Colonic mucosa (tissue), 4 donors: ENCODE measurements at regions not wholly inside any gene's neighbourhood (a gene's known extent, or its start where the extent isn't known, plus 50 kb on each side); places are given as distances from the start of the nearest gene placed in this dataset.

Experiments used
- DNase-seq: peaks from one replicate; pipeline ENCODE4 v3.0.0-alpha.2; 2020
- H3K27ac ChIP-seq: fragments of 200-600 bp; one replicate; pipeline ENCODE4 v1.8.0; 2021
- H3K27me3 ChIP-seq: fragments of 200-600 bp; one replicate; pipeline ENCODE4 v1.8.0; 2021
- H3K36me3 ChIP-seq: fragments of 200-600 bp; one replicate; pipeline ENCODE4 v1.8.0; 2021
- H3K4me1 ChIP-seq: fragments of 200-600 bp; one replicate; pipeline ENCODE4 v1.8.0; 2021; ENCODE audit warnings: mild to moderate bottlenecking
- H3K4me3 ChIP-seq: fragments of 200-600 bp; one replicate; pipeline ENCODE4 v1.8.0; 2021
- H3K9ac ChIP-seq, 2 donors: one replicate each; pipeline ENCODE4 v1.7.0; 2013; ENCODE audit warnings: control low read depth in 2 of 2, low read depth in 2 of 2, low read length in 2 of 2
- H3K9me3 ChIP-seq: fragments of 200-600 bp; one replicate; pipeline ENCODE4 v1.8.0; 2021
- intact Hi-C: fragments of 100-400 bp; cut with DNase I; formaldehyde crosslinking; loops from one replicate; pipeline ENCODE4 v1.14.1; 2022
- TF ChIP-seq, protein P1 (sequence below): fragments of 200-600 bp; IDR thresholded peaks from one replicate; pipeline ENCODE4 v1.8.0; 2022; ENCODE audit warnings: antibody characterized with exemption, mild to moderate bottlenecking
- donor health status: healthy.
- donor health status: DM: no; HTN: no; CAD: no.
- donor health status: DM: no; HTN: no; CAD: no.

DNA sequence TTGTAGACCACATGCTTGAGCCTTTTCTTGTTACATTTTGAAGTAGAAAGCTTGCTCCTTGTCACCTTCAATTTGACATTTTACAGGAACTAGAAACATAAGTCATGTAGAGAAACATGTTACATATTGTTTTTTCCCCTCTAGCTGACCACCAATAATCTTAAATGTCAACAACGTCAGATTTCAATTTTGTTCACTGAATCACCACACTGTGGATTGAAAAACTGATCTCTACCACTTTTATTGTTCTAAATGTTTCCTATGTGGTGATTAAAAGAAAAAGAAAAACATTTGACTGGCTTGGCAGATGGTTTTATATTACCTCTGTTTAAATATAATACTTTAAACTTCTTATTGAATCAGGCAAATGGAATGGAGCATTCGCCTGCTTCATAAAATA, 87.7 kb downstream of the DSEL start:
- Histone ChIP-seq H3K4me1 (no peaks in the 10 kb centered on the region), H3K9me3 (no peaks in the 10 kb centered on the region), H3K27ac (no peak overlapping the region), H3K27me3 (no peaks in the 10 kb centered on the region), H3K4me3 (no peak overlapping the region), H3K36me3 (no peaks in the 10 kb centered on the region), H3K9ac (no peak overlapping the region)
- no peak for DNase-seq
- intact Hi-C loops: no loop called here
- TF ChIP-seq, protein P1, sequence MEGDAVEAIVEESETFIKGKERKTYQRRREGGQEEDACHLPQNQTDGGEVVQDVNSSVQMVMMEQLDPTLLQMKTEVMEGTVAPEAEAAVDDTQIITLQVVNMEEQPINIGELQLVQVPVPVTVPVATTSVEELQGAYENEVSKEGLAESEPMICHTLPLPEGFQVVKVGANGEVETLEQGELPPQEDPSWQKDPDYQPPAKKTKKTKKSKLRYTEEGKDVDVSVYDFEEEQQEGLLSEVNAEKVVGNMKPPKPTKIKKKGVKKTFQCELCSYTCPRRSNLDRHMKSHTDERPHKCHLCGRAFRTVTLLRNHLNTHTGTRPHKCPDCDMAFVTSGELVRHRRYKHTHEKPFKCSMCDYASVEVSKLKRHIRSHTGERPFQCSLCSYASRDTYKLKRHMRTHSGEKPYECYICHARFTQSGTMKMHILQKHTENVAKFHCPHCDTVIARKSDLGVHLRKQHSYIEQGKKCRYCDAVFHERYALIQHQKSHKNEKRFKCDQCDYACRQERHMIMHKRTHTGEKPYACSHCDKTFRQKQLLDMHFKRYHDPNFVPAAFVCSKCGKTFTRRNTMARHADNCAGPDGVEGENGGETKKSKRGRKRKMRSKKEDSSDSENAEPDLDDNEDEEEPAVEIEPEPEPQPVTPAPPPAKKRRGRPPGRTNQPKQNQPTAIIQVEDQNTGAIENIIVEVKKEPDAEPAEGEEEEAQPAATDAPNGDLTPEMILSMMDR: no peak

DNA sequence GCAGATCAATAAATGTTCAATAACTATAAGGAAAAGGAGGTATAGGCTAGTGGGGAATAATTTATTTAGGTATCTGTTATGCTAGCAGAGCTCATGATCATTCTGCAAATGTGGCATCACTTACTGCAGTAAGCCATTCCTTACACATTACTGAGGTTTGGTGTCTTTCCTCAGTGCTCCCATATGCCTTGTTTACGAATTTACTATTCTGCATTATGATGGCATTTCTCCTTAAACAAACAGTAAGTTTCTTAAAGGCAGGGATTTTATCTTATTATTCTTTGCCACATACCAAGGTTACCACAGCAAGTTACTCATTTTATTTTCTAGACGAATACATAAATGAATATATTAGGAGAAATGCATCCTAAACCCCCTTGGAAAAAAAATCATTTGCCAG, 88.4 kb downstream of the DSEL start:
- Histone ChIP-seq H3K9ac (no peak overlapping the region), H3K27ac (no peak overlapping the region), H3K27me3 (no peaks in the 10 kb centered on the region), H3K36me3 (no peaks in the 10 kb centered on the region), H3K4me1 (no peaks in the 10 kb centered on the region), H3K4me3 (no peak overlapping the region), H3K9me3 (no peaks in the 10 kb centered on the region)
- TF ChIP-seq, protein P1: no peak
- intact Hi-C loops: no loop called here
- no peak for DNase-seq

DNA sequence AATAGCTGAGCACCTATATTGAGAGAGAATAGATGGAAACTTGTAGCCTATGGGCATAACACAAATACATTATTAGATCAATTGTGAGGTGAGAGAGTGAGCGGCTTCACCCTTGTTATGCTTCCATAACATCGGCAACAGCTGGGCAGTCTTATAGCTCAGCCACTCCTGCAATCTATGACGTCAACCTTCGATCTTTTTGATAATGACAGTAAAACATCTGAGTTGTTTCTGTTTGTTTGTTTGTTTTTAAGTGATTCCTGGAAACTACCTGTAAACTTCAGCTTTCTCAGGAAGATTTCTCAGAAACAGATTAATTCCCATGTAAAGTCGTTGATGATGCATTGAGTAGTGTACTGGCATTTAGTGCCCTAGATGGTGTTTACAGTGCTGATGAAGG, 90.0 kb downstream of the DSEL start:
- no peaks in the 10 kb centered on the region for H3K9me3 ChIP-seq
- DNase-seq: no peak
- no peaks in the 10 kb centered on the region for H3K36me3 ChIP-seq
- TF ChIP-seq, protein P1: no peak
- H3K4me3 ChIP-seq: no peak overlapping the region
- no peak overlapping the region for H3K9ac ChIP-seq
- no peak overlapping the region for H3K27ac ChIP-seq
- H3K27me3 ChIP-seq: no peaks in the 10 kb centered on the region
- intact Hi-C loops: no loop called here
- H3K4me1 ChIP-seq: no peaks in the 10 kb centered on the region

DNA sequence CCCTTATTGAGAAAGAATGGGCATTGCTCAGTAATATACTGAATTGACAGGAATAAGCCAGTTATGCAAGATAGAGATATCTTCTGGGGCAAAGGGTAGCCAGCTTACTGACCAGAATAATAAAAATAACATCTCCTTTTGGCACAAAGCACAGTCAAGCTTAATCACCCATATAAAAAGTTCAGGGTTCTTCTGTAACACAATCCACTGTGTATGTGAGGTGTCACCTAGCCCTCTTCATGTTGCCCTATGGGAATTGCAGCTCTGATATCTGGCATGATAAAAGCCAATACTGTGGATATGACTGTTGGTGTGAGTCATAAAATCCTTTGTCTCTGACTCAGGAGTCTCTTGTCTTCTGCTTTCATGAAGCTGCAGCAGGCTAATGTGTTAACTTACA, 90.8 kb downstream of the DSEL start:
- H3K9me3 ChIP-seq: no peaks in the 10 kb centered on the region
- H3K4me3 ChIP-seq: no peak overlapping the region
- no peak overlapping the region for H3K9ac ChIP-seq
- TF ChIP-seq, protein P1: no peak
- H3K36me3 ChIP-seq: no peaks in the 10 kb centered on the region
- no peaks in the 10 kb centered on the region for H3K4me1 ChIP-seq
- H3K27ac ChIP-seq: no peak overlapping the region
- no peaks in the 10 kb centered on the region for H3K27me3 ChIP-seq
- intact Hi-C loops: no loop called here
- no peak for DNase-seq

DNA sequence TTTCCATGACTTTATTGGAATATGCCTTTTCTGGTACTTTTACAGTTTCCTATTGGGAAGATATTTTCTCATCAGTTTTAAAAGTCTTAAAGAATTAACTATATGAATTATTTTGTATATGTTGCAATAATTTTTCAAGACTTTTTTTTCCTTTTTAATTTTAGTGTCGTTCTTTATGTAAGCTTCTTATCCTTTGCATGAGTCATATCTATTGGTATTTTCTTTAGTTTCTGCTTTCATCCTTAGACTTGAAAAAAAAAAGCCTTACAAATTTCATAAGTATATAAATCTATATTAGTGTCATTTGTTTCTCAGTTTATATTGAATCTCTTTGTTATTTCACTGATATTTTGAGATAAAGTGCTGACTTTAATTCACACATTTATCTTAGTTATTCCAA, 94.9 kb downstream of the DSEL start:
- intact Hi-C loops: no loop called here

More for the DNA sequence above, 94.9 kb downstream of the DSEL start:
- H3K36me3 ChIP-seq: no peaks in the 10 kb centered on the region
- H3K4me1 ChIP-seq: no peaks in the 10 kb centered on the region
- no peaks in the 10 kb centered on the region for H3K9me3 ChIP-seq
- no peak overlapping the region for H3K9ac ChIP-seq
- no peaks in the 10 kb centered on the region for H3K27me3 ChIP-seq
- no peak overlapping the region for H3K4me3 ChIP-seq
- DNase-seq: no peak
- TF ChIP-seq, protein P1: no peak
- H3K27ac ChIP-seq: no peak overlapping the region
